Islet of Langerhans (tissue), 1 donor: ENCODE measurements at regions not wholly inside any gene's neighbourhood (a gene's known extent, or its start where the extent isn't known, plus 50 kb on each side); places are given as distances from the start of the nearest gene placed in this dataset.

Source experiments
- FAIRE-seq: peaks from one replicate; lab custom pipeline; 2011; peaks lifted over from hg19 to GRCh38; lab: Jason Lieb, UNC

GRCh38 chr1:38455829-38456530 lies 403.6 kb downstream of the RRAGC start:
- FAIRE-seq, result no peak

- no peak for FAIRE-seq
Observed at GRCh38 chr1:38454749-38455441, 404.7 kb downstream of the RRAGC start.

GRCh38 chr1:38454236-38454635 lies 405.3 kb downstream of the RRAGC start:
- no peak for FAIRE-seq

- FAIRE-seq, result no peak
Observed at GRCh38 chr1:38452246-38452645, 405.7 kb upstream of the POU3F1 start.

GRCh38 chr1:38451541-38451993 lies 405.0 kb upstream of the POU3F1 start:
- FAIRE-seq, result no peak

GRCh38 chr1:38448893-38449292 lies 402.3 kb upstream of the POU3F1 start:
- FAIRE-seq, result no peak

- no peak for FAIRE-seq
Observed at GRCh38 chr1:38446936-38447335, 400.3 kb upstream of the POU3F1 start.

- no peak for FAIRE-seq
Observed at GRCh38 chr1:38444770-38445442, 398.3 kb upstream of the POU3F1 start.

GRCh38 chr1:38444311-38444710 lies 397.7 kb upstream of the POU3F1 start:
- no peak for FAIRE-seq

- FAIRE-seq, result no peak
Observed at GRCh38 chr1:38440402-38440801, 393.8 kb upstream of the POU3F1 start.

- no peak for FAIRE-seq
Observed at GRCh38 chr1:38436749-38437148, 390.2 kb upstream of the POU3F1 start.

- FAIRE-seq, result no peak
Observed at GRCh38 chr1:38436006-38436405, 389.4 kb upstream of the POU3F1 start.

- FAIRE-seq, result no peak
Observed at GRCh38 chr1:38433084-38433722, 386.6 kb upstream of the POU3F1 start.

GRCh38 chr1:38431535-38432376 lies 385.2 kb upstream of the POU3F1 start:
- no peak for FAIRE-seq

GRCh38 chr1:38430949-38431348 lies 384.4 kb upstream of the POU3F1 start:
- no peak for FAIRE-seq

- FAIRE-seq, result no peak
Observed at GRCh38 chr1:38424677-38425076, 378.1 kb upstream of the POU3F1 start.

- FAIRE-seq, result no peak
Observed at GRCh38 chr1:38420666-38421065, 374.1 kb upstream of the POU3F1 start.

- no peak for FAIRE-seq
Observed at GRCh38 chr1:38418195-38419030, 371.8 kb upstream of the POU3F1 start.

- FAIRE-seq, result no peak
Observed at GRCh38 chr1:38403667-38404066, 357.1 kb upstream of the POU3F1 start.

- FAIRE-seq, result no peak
Observed at GRCh38 chr1:38402230-38402815, 355.7 kb upstream of the POU3F1 start.

- no peak for FAIRE-seq
Observed at GRCh38 chr1:38396606-38397005, 350.0 kb upstream of the POU3F1 start.
